Thyroid gland (tissue), 4 donors: ENCODE measurements at regions not wholly inside any gene's neighbourhood (a gene's known extent, or its start where the extent isn't known, plus 50 kb on each side); places are given as distances from the start of the nearest gene placed in this dataset.

ENCODE experiments used
- DNase-seq, 2 donors: peaks; one replicate each; pipeline ENCODE4 v3.0.0-alpha.2; 2019
- H3K27ac ChIP-seq, 3 donors: fragments of 200-600 bp; sonication (generic); 1 replicate in 2 of 3; 2 replicates in 1 of 3; pipeline ENCODE4 v1.5.1; 2016 to 2019; ENCODE audit warnings: mild to moderate bottlenecking in 1 of 3, moderate library complexity in 1 of 3
- H3K27me3 ChIP-seq: fragments of 200-600 bp; sonication (generic); one replicate; pipeline ENCODE4 v1.5.1; 2019
- H3K36me3 ChIP-seq, 2 donors: fragments of 200-600 bp; sonication (generic); one replicate each; pipeline ENCODE4 v1.5.1; 2016 to 2019
- H3K4me1 ChIP-seq, 2 donors: fragments of 200-600 bp; sonication (generic); one replicate each; pipeline ENCODE4 v1.5.1; 2017 to 2019
- H3K4me3 ChIP-seq, 3 donors: fragments of 200-600 bp; sonication (generic); replicated peaks in 1 of 3; 1 replicate in 2 of 3; 2 replicates in 1 of 3; pipeline ENCODE4 v1.5.1; 2016; ENCODE audit warnings: mild to moderate bottlenecking in 1 of 3
- H3K9me3 ChIP-seq: fragments of 200-600 bp; sonication (generic); one replicate; pipeline ENCODE4 v1.5.1; 2017
- CTCF ChIP-seq, 6 experiments: fragments of 200-600 bp in 3 of 6; fragments of 450-650 bp in 3 of 6; sonication (generic) in 3 of 6; IDR thresholded peaks; one replicate each; pipeline ENCODE4 v1.5.1; 2016 to 2019; ENCODE audit warnings: antibody characterized with exemption in 6 of 6, mild to moderate bottlenecking in 2 of 6, inconsistent platforms in 1 of 6, moderate library complexity in 1 of 6
- POLR2A ChIP-seq, 2 donors: fragments of 450-650 bp; IDR thresholded peaks; one replicate each; pipeline ENCODE4 v1.6.1; 2017; ENCODE audit warnings: antibody characterized with exemption in 2 of 2, mild to moderate bottlenecking in 2 of 2, moderate library complexity in 1 of 2
- WGBS, 2 donors: methylation state at CpG; one replicate each; pipeline ENCODE4 v1.1.5; 2017; 5-methylcytosine and 5-hydroxymethylcytosine counted together
- intact Hi-C: fragments of 100-400 bp; cut with DNase I; formaldehyde crosslinking; loops from one replicate; pipeline ENCODE4 v1.15.1; 2023

GRCh38 chr13:26837102-26837501 is 76.5 kb upstream of the GPR12 start:
- Histone ChIP-seq H3K9me3 (no peaks in the 10 kb centered on the region), H3K27me3 (no peaks in the 10 kb centered on the region), H3K4me3 (no peak overlapping the region), H3K27ac (no peak overlapping the region), H3K36me3 (no peaks in the 10 kb centered on the region), H3K4me1 (no peaks in the 10 kb centered on the region)
- intact Hi-C loops, result no loop called here
- DNase-seq, result no peak
- TF ChIP-seq POLR2A (IDR thresholded peaks at IDR 0.05), result no peak
- TF ChIP-seq CTCF (IDR thresholded peaks at IDR 0.05), result no peak
- 83 to 92% methylated on average over 3 of the region's 3 CpGs for WGBS, 2 donors

- intact Hi-C loops, result no loop called here
- H3K36me3 ChIP-seq, result no peaks in the 10 kb centered on the region
- no peaks in the 10 kb centered on the region for H3K4me1 ChIP-seq
- no peak overlapping the region for H3K4me3 ChIP-seq
- H3K9me3 ChIP-seq, result no peaks in the 10 kb centered on the region
- TF ChIP-seq CTCF (IDR thresholded peaks at IDR 0.05), result no peak
- TF ChIP-seq POLR2A (IDR thresholded peaks at IDR 0.05), result no peak
- H3K27ac ChIP-seq, result no peak overlapping the region
- H3K27me3 ChIP-seq, result no peaks in the 10 kb centered on the region
- no peak for DNase-seq
Measured at GRCh38 chr13:26836626-26837025, 76.0 kb upstream of the GPR12 start.

GRCh38 chr13:26834646-26835045 is 74.1 kb upstream of the GPR12 start:
- no peak for TF ChIP-seq POLR2A (IDR thresholded peaks at IDR 0.05)
- no peak for TF ChIP-seq CTCF (IDR thresholded peaks at IDR 0.05)
- no peaks in the 10 kb centered on the region for H3K9me3 ChIP-seq
- no peaks in the 10 kb centered on the region for H3K27me3 ChIP-seq
- H3K36me3 ChIP-seq, result no peaks in the 10 kb centered on the region
- WGBS, 2 donors, result 31 to 36% methylated on average over 4 of the region's 4 CpGs
- no peak overlapping the region for H3K27ac ChIP-seq
- H3K4me3 ChIP-seq, result no peak overlapping the region
- DNase-seq, result no peak
- no peaks in the 10 kb centered on the region for H3K4me1 ChIP-seq
- intact Hi-C loops, result no loop called here

GRCh38 chr13:26831336-26831908 is 70.8 kb upstream of the GPR12 start:
- intact Hi-C loops, result no loop called here
- no peak for DNase-seq
- Histone ChIP-seq H3K27ac (no peak overlapping the region), H3K4me3 (no peak overlapping the region), H3K36me3 (no peaks in the 10 kb centered on the region), H3K9me3 (no peaks in the 10 kb centered on the region), H3K27me3 (no peaks in the 10 kb centered on the region), H3K4me1 (no peaks in the 10 kb centered on the region)
- TF ChIP-seq POLR2A (IDR thresholded peaks at IDR 0.05), result no peak
- no peak for TF ChIP-seq CTCF (IDR thresholded peaks at IDR 0.05)
- WGBS, 2 donors, result 61 to 79% methylated on average over 6 of the region's 6 CpGs

- TF ChIP-seq POLR2A (IDR thresholded peaks at IDR 0.05) (no peak), CTCF (IDR thresholded peaks at IDR 0.05) (no peak)
- Histone ChIP-seq H3K36me3 (no peaks in the 10 kb centered on the region), H3K9me3 (no peaks in the 10 kb centered on the region), H3K27ac (no peak overlapping the region), H3K27me3 (no peaks in the 10 kb centered on the region), H3K4me1 (no peaks in the 10 kb centered on the region), H3K4me3 (no peak overlapping the region)
- no peak for DNase-seq
- intact Hi-C loops, result no loop called here
- WGBS, 2 donors, result 79 to 89% methylated on average over 4 of the region's 4 CpGs
Measured at GRCh38 chr13:26829716-26830115, 69.1 kb upstream of the GPR12 start.
